BJ (cell line): ENCODE measurements at regions not wholly inside any gene's neighbourhood (a gene's known extent, or its start where the extent isn't known, plus 50 kb on each side); places are given as distances from the start of the nearest gene placed in this dataset.
A peak's percentile ranks its signal among the peaks of the same experiment; 100 is the strongest.

Experiments used
- CTCF ChIA-PET: fragments of 350-600 bp; formaldehyde crosslinking; extraction: SDS; loops from one replicate; lab custom pipeline; 2021; ENCODE audit warnings: antibody characterized with exemption, inconsistent platforms; lab: Yijun Ruan, JAX
- POLR2A ChIA-PET: fragments of 300-600 bp; sonication (Branson Sonifier 250); formaldehyde crosslinking; extraction: SDS; loops from one replicate; lab custom pipeline; 2021; ENCODE audit warnings: antibody characterized with exemption; lab: Charles Lee
- DNase-seq: peaks from one replicate; pipeline ENCODE4 v3.0.0-alpha.2; 2011; ENCODE audit warnings: low read depth
- H3K27me3 ChIP-seq: 2 replicates; pipeline ENCODE4 v1.6.0; 2011; ENCODE audit warnings: low read length; ENCODE audit not compliant: control insufficient read depth, insufficient read depth
- H3K36me3 ChIP-seq: 2 replicates; pipeline ENCODE4 v1.5.1; 2011; ENCODE audit warnings: low read length; ENCODE audit not compliant: control insufficient read depth, insufficient read depth
- H3K4me3 ChIP-seq: 2 replicates; pipeline ENCODE4 v1.5.1; 2011; ENCODE audit warnings: low read depth, mild to moderate bottlenecking, control low read depth, low read length
- CTCF ChIP-seq: IDR thresholded peaks from 2 replicates; pipeline ENCODE4 v1.5.1; 2011; ENCODE audit warnings: low read depth, mild to moderate bottlenecking, control low read depth, inconsistent platforms, low read length, moderate library complexity; ENCODE audit not compliant: insufficient read depth

DNA sequence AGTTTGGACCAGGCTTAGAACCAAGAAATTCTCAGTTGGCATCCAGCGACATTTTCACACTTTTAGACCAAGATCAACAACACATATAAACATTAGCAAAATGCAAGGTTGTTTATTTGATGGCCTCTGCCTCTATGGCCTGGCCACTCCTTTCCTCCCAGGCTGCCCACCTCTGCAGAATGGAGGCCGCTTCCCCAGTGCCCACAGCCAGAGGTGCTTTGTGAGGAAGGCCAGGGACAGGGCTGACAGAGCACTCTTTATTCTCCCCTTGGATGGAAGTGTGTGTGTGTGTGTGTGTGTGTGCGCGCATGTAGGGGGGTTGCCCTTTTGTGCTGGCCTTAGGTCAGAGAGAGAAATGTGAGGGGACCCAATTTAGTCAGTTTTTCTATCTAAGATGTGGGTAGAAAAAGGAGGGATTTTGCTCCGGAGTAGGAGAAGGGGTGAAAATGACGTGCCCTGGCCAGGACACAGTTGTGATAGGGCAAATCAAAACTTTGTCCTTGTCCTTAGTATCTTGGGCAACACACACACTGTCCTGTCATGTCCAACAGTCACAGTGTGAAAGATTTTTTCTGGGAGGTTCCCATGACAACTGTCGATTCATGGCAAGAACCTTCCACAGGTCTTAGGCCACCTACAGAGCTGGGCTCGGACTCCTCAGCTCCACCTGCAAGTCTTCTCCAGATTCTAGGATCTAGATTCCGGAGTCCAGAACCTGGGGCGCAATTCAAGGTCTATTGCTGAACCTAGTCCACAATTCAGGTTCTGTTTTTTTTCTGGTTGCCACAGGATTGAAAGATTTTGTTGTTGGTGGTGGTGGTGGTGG, 104.9 kb upstream of the SLC2A1 start:
- POLR2A ChIA-PET = no interaction called here
- TF ChIP-seq CTCF = no peak
- CTCF ChIA-PET = interaction anchor here (1.2 to 14.7 kb wide), 4 partner anchors 9 to 145 kb away, joined by 4 to 474 read pairs (median 16); no protein-coding TSS in a partner anchor
- DNase-seq = no peak
- H3K4me3 ChIP-seq = no peak overlapping the region
- H3K36me3 ChIP-seq = no peaks in the 10 kb centered on the region
- H3K27me3 ChIP-seq = no peaks in the 10 kb centered on the region

DNA sequence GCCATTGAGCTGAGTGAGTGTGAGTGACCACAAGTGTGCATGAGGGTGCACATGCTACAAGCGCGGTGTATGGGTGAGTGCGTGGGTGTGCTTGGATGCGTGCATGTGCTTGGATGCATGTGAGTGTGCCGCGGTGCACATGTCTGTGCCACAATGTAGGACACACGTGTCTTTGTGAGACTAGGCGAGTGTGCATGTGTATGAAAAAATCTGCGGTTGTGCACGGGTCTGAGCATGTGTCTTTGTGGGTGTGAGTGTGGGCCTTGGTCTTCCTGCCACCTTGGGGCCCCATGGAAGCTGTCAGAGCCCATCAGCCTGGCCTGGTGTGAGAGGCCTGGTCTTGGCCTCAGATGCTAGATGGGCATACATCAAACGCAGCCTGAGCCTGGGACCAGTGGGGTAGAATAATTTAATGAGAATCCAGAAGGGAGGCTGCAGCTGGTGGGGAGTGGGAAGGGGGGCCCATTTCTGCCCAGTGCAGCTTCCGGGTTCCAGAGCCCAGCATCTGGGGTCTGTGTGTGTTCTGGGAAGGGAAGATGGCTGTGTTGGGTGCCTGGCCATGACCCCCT, 103.9 kb upstream of the SLC2A1 start:
- ChIA-PET CTCF (interaction anchor here (1.2 to 5.2 kb wide), 3 partner anchors 10 to 139 kb away, joined by 3 to 24 read pairs (median 3); no protein-coding TSS in a partner anchor), POLR2A (no interaction called here)
- no peak for TF ChIP-seq CTCF
- no peak overlapping the region for H3K4me3 ChIP-seq
- DNase-seq = no peak
- no peaks in the 10 kb centered on the region for H3K36me3 ChIP-seq
- no peaks in the 10 kb centered on the region for H3K27me3 ChIP-seq

- Histone ChIP-seq H3K36me3 (no peaks in the 10 kb centered on the region), H3K27me3 (no peaks in the 10 kb centered on the region), H3K4me3 (no peak overlapping the region)
- CTCF ChIA-PET = interaction anchor here (0.8 to 5.2 kb wide), 5 partner anchors 8 to 148 kb away, joined by 3 to 24 read pairs (median 4); no protein-coding TSS in a partner anchor
- TF ChIP-seq CTCF = no peak
- DNase-seq = no peak
- POLR2A ChIA-PET = no interaction called here
Measured at GRCh38 chr1:43061757-43062156, 103.1 kb upstream of the SLC2A1 start.

GRCh38 chr1:43059640-43060574, 101.2 kb upstream of the SLC2A1 start:
- TF ChIP-seq CTCF = no peak
- ChIA-PET POLR2A (interaction anchor here (0.5 kb wide), 1 partner anchor 108 kb away, joined by 3 read pairs; no protein-coding TSS in a partner anchor), CTCF (interaction anchor here (1.2 to 5.2 kb wide), 2 partner anchors 13 to 105 kb away, joined by 3 to 24 read pairs; no protein-coding TSS in a partner anchor)
- Histone ChIP-seq H3K36me3 (no peaks in the 10 kb centered on the region), H3K27me3 (no peaks in the 10 kb centered on the region), H3K4me3 (no peak overlapping the region)
- DNase-seq = peak; percentile 73
